HT1080 (cell line): ENCODE measurements at regions not wholly inside any gene's neighbourhood (a gene's known extent, or its start where the extent isn't known, plus 50 kb on each side); places are given as distances from the start of the nearest gene placed in this dataset.
"Not testable (repeated sequence)": the region's sequence is repeated elsewhere in the genome, so short reads cannot be mapped to it uniquely, and the experiment has no call there.

Experiments
- DNase-seq: peaks from one replicate; pipeline ENCODE4 v3.0.0-alpha.2; 2015; ENCODE audit warnings: low read depth

- no peak for DNase-seq
Observed at GRCh38 chr20:26134606-26135005, 438.0 kb upstream of the ZNF337 start.

- DNase-seq, result not testable (repeated sequence)
Observed at GRCh38 chr20:26133794-26134193, 437.1 kb upstream of the ZNF337 start.

DNA sequence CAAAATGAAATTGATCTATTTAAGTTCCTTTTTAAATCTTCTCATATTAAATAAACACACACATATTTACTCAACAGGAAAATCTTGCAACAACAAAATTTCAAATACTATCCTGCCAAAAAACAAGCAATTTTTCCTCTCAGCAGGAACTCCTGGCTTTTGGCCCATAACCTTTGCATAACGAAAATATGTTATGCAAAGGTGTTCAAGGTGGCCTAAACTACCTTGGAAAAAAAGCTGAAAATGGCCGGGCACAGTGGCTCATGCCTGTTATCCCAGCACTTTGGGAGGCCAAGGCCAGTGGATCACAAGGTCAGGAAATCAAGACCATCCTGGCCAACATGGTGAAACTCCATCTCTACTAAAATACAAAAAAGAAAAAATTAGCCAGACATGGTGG, 424.3 kb upstream of the ZNF337 start:
- not testable (repeated sequence) for DNase-seq

GRCh38 chr20:26094498-26094897, 397.8 kb upstream of the ZNF337 start:
- DNase-seq, result not testable (repeated sequence)

- not testable (repeated sequence) for DNase-seq
Observed at GRCh38 chr20:26091921-26092320, 395.3 kb upstream of the ZNF337 start.

GRCh38 chr20:26086195-26086594, 389.5 kb upstream of the ZNF337 start:
- DNase-seq, result not testable (repeated sequence)

DNA sequence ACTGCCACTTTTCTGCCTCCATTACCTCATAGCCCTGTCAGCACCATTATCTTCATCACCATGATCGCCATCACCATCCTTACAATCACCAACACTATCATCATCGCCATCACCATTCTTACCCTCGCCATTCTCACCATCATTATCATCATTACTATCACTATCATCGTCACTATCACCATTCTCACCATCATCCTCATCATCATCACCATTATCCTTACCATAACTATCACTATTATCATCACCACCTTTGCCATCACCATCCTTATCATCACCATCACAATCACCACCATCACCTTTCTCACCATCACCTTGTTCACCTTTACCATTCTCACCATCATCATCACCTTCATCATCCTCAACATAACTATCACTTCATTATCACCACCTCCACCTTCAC, 377.3 kb upstream of the ZNF337 start:
- DNase-seq, result not testable (repeated sequence)

DNA sequence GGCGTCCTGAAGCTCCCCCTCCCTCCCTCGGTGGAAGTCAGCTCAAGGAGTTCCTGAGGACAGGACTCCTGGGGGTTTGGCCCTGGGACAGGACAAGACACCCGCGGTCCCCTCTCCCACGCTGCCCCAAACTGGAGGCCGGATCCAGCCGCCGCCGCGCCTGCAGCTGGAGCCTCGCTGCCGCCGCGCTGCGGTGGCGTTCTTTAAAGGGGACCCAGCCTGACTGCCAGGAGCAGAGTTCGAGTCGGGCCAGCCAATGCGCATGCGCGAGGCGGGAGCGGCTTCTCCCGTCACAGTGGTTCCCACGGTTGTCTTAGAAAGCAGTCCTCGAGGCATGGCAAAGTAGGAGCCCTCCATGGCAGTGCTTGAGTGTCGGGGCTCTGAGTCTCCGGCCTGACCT, 362.7 kb upstream of the ZNF337 start:
- DNase-seq, result not testable (repeated sequence)

DNA sequence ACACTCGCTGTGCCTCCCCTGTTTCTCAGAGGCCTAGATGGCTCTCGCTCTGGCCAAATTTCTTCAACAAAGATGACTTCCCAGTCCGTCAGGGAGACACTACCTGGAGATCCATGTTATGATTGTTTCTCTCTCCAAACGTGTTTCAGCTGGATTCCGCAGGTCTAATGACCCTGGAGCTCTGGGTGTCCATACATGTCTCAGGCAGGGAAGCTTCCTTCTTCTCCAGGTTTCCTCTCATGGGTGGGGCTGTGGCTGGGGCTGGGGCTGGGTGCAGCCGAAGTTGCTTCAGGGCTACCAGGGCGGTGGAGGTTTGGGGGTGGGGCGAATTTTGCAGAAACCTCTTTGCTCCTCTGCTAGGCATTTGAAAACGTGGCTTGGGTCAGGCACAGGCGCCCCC, 361.8 kb upstream of the ZNF337 start:
- DNase-seq, result not testable (repeated sequence)

DNA sequence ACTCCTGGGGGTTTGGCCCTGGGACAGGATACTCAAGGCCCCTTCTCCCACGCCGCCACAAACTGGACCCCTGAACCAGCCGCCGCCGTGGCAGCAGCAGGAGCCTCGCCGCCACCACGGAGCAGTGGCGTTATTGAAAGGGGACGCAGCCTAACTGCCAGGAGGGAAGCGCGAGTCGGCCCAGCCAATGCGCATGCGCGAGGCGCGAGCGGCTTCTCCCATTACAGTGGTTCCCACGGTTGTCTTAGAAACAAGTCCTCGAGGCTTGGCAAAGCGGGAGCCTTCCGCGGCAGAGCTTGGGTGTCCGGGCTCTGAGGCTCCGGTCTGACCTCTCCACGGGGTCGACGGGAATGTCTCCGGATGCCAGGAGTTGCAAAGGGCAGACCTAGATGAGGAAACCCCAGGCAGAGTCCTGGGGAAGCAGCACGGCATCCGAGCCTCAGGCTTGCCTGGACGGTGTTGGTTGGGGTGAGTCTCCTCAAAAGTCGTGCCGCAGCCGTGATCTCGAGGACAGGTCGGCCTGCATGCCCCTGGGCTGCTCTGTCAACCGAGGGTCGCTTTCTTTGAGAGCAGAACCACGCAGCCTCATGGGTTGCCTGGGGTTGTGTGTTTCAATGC, 360.6 kb upstream of the ZNF337 start:
- not testable (repeated sequence) for DNase-seq

DNA sequence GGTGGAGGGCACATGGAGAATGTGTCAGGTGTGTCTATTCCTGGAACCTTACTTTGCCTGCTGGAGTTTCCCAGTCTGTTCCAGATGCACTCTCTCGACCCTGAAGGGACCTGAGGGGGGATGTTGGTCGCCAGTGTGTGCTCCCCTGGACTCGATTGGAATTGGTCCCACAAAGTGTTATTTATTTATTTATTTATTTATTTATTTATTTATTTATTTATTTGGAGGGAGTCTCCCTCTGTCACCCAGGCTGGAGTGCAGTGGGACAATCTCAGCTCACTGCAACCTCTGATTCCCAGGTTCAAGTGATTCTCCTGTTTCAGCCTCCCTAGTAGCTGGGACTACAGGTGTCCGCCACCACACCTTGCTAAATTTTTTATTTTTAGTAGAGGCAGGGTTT, 329.1 kb upstream of the ZNF337 start:
- DNase-seq, result not testable (repeated sequence)

- not testable (repeated sequence) for DNase-seq
Observed at GRCh38 chr20:26010942-26011276, 314.3 kb upstream of the ZNF337 start.

DNA sequence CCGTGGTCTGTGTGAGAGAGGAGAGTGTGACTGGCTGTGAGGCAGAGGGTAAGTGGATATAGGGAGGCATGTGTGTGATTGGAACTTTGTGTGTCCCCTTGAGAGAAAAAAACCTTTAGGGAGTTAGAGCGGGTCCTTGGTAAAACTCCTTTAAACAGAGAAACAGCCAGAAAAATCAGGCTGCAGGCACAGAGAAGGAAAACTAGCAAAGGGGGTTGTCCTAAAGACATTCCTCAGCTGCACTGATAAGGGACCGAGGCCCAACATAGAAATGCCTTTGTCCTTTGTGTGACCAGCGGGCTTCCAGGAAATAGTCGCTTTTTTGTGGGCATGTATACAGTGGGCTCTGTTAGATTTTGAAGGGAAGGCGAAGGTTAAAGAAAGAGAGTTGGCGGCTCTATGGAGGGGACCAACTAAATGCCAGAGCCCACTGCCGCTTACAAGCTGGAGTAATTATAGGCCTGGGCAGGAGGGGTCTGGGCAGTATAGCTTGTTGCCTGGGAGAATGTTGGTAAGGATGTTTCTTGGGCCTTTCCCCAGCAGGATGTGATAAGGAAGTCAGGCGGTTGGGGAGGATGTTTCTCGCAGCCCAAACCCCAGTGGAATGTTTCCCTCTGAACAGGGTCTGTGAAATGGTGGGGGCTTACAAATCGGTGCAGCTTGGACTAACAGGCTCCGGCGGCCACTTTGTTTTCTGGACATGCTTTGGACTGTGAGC, 313.7 kb upstream of the ZNF337 start:
- DNase-seq, result not testable (repeated sequence)

GRCh38 chr20:26009402-26010223, 313.0 kb upstream of the ZNF337 start:
- DNase-seq, result peak; percentile 79

DNA sequence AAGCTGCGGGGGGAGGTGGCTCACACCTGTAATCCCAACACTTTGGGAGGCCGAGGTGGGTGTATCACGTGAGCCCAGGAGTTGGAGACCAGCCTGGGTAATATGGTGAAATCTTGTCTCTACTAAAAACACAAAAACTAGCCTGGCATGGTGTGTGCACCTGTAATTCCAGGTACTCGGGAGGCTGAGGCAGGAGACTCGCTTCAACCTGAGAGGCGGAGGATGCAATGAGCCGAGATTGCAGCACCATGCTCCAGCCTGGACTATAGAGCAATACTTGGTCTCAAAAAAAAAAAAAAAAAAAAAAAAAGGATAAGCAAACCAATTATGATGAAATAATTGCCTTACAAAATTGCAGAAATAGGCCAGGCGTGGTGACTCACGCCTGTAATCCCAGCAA, 311.4 kb upstream of the ZNF337 start:
- not testable (repeated sequence) for DNase-seq

- DNase-seq, result not testable (repeated sequence)
Observed at GRCh38 chr20:26006164-26006563, 309.5 kb upstream of the ZNF337 start.

GRCh38 chr20:26003959-26004358, 307.3 kb upstream of the ZNF337 start:
- DNase-seq, result not testable (repeated sequence)

DNA sequence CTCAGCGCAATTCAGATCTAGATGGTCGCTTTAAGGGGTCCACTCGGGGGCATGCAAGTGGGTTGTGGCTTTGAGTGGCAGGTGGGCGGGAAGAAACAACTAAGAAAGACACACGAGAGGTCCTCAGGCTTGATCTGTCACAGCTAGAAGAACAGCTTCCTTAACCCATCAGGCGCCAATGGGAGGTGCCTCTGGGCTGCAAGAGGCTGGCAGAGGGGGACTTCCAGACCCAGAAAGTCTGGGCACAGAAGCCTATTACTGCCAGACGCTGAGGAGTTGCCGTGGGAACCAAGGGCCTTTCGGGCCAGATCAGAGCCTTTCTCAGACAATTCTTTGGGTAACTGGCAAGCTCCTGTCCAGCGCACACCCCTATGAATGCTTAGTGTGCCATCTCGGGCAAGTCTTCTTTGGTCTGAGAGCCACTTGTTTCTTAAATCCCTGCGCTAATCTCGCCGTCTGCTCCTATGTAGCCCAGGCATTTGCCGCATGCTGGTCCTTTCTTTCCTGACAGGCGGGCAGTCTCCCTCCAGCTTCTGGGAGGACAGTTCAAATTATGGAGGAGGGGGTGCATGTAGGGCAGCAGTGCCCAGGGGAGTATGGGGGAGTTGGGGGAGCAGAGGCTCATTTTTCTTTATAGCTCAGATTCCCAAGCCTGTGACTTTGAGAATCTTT, 300.9 kb upstream of the ZNF337 start:
- not testable (repeated sequence) for DNase-seq

DNA sequence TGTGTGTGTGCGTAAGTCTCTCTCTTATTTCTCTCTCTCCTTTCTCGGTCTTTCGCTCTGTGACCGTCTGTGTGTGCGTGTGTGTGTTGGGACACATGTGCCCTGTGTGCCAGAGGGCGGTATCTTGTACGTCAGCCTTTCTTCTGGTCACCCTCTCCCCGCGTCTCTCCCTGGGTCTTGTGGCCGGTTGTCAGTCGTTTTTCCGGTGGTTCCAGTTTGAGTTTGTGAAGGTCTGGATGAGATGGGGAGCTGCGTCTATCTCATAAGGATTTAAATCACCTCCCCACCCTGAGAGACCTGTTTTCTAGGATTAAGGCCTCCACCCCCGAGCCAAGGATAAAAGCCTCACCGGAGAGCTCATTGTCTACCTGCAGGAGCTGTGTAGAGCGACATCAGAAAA, 295.5 kb upstream of the ZNF337 start:
- no peak for DNase-seq

DNA sequence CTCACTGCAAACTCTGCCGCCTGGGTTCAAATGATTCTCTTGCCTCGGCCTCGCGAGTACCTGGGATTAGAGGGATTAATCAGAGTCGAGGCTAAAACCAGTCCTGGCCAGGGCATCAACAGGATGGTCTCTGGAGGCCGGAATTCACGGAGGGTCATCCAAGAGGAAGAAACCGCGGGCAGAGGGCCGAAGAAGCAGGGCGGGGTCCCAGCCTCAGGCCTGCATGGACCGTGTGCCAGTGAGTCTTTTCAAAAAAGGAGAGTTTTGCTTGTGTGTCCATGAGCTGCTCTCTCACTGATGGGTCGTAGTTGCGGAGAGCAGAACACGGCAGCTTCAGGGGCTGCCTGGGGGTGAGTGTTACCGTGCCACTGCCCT, 295.1 kb upstream of the ZNF337 start:
- no peak for DNase-seq

GRCh38 chr20:25991051-25991755, 294.6 kb upstream of the ZNF337 start:
- DNase-seq, result no peak
